Body of pancreas (tissue), 4 donors: ENCODE measurements at regions not wholly inside any gene's neighbourhood (a gene's known extent, or its start where the extent isn't known, plus 50 kb on each side); places are given as distances from the start of the nearest gene placed in this dataset.

Source experiments
- ATAC-seq: fragments of 150-250 bp; one replicate; pipeline ENCODE4 v1.9.1; 2016
- DNase-seq, 4 donors: peaks; one replicate each; pipeline ENCODE4 v3.0.0-alpha.2; 2019
- H3K27ac ChIP-seq, 4 donors: fragments of 200-600 bp; sonication (generic); 1 replicate in 3 of 4; 2 replicates in 1 of 4; pipeline versions ENCODE4 v1.5.1 to v1.6.1; 2016 to 2019; ENCODE audit warnings: mild to moderate bottlenecking in 1 of 4, mixed read lengths in 1 of 4, moderate library complexity in 1 of 4
- H3K27me3 ChIP-seq, 2 donors: fragments of 200-600 bp; sonication (generic); one replicate each; pipeline ENCODE4 v1.6.0; 2016; ENCODE audit warnings: mild to moderate bottlenecking in 1 of 2
- H3K36me3 ChIP-seq, 2 donors: fragments of 200-600 bp; sonication (generic); replicated peaks in 1 of 2; 2 replicates each; pipeline ENCODE4 v1.5.1; 2016; ENCODE audit warnings: low read depth in 2 of 2; ENCODE audit not compliant: insufficient read depth in 1 of 2
- H3K4me1 ChIP-seq: fragments of 200-600 bp; sonication (generic); one replicate; pipeline ENCODE4 v1.6.0; 2016
- H3K4me3 ChIP-seq, 2 donors: fragments of 200-600 bp; sonication (generic); 1 replicate in 1 of 2; 2 replicates in 1 of 2; pipeline ENCODE4 v1.5.1; 2016 to 2019
- H3K9me3 ChIP-seq, 3 donors: fragments of 200-600 bp; sonication (generic); 1 replicate in 2 of 3; 2 replicates in 1 of 3; pipeline ENCODE4 v1.5.1; 2016
- CTCF ChIP-seq, 7 experiments: fragments of 450-650 bp in 4 of 7; fragments of 200-600 bp in 3 of 7; sonication (generic) in 3 of 7; IDR thresholded peaks; one replicate each; pipeline ENCODE4 v1.5.1; 2016 to 2019; ENCODE audit warnings: antibody characterized with exemption in 7 of 7
- POLR2A ChIP-seq, 3 donors: fragments of 450-650 bp; IDR thresholded peaks; one replicate each; pipeline ENCODE4 v1.6.1; 2016; ENCODE audit warnings: antibody characterized with exemption in 3 of 3, mild to moderate bottlenecking in 2 of 3
- WGBS, 2 donors: methylation state at CpG; one replicate each; pipeline ENCODE4 v1.1.5; 2017; 5-methylcytosine and 5-hydroxymethylcytosine counted together
- intact Hi-C: fragments of 100-400 bp; cut with DNase I; formaldehyde crosslinking; loops from one replicate; pipeline ENCODE4 v1.15.1; 2023

GRCh38 chr15:70328679-70329115 is 231.0 kb upstream of the TLE3 start:
- WGBS, 2 donors = 58 to 59% methylated on average over 3 of the region's 3 CpGs
- DNase-seq (no peak), ATAC-seq (no peak)
- TF ChIP-seq CTCF (IDR thresholded peaks at IDR 0.05) (no peak), POLR2A (IDR thresholded peaks at IDR 0.05) (no peak)
- no peaks in the 10 kb centered on the region for H3K36me3 ChIP-seq
- H3K4me3 ChIP-seq = no peak overlapping the region
- no peak overlapping the region for H3K27ac ChIP-seq
- H3K4me1 ChIP-seq = no peaks in the 10 kb centered on the region
- H3K9me3 ChIP-seq = peaks cover 0 to under 1% (median 0%) of the 10 kb centered on the region in 3 donors
- no peaks in the 10 kb centered on the region for H3K27me3 ChIP-seq
- intact Hi-C loops = no loop called here

- no peaks in the 10 kb centered on the region for H3K9me3 ChIP-seq
- intact Hi-C loops = no loop called here
- WGBS, 2 donors = 67 to 71% methylated on average over 8 of the region's 8 CpGs
- H3K4me3 ChIP-seq = no peak overlapping the region
- no peaks in the 10 kb centered on the region for H3K36me3 ChIP-seq
- TF ChIP-seq POLR2A (IDR thresholded peaks at IDR 0.05) (no peak), CTCF (IDR thresholded peaks at IDR 0.05) (no peak)
- no peaks in the 10 kb centered on the region for H3K27me3 ChIP-seq
- DNase-seq (peak in 1 of 4 donors; percentile 40), ATAC-seq (peak; percentile 24)
- H3K4me1 ChIP-seq = no peaks in the 10 kb centered on the region
- H3K27ac ChIP-seq = peak overlapping the region in 1 of 4 donors; percentile 44
Observed at GRCh38 chr15:70327856-70328678, 230.3 kb upstream of the TLE3 start.

- DNase-seq = no peak
- 70 to 75% methylated on average over 3 of the region's 3 CpGs for WGBS, 2 donors
- no peak for ATAC-seq
- intact Hi-C loops = no loop called here
- Histone ChIP-seq H3K36me3 (no peaks in the 10 kb centered on the region), H3K27ac (peak overlapping the region in 1 of 4 donors; percentile 44), H3K4me1 (no peaks in the 10 kb centered on the region), H3K9me3 (no peaks in the 10 kb centered on the region), H3K27me3 (no peaks in the 10 kb centered on the region), H3K4me3 (no peak overlapping the region)
- no peak for TF ChIP-seq POLR2A (IDR thresholded peaks at IDR 0.05)
- TF ChIP-seq CTCF (IDR thresholded peaks at IDR 0.05) = no peak
Observed at GRCh38 chr15:70327328-70327855, 229.7 kb upstream of the TLE3 start.

- TF ChIP-seq POLR2A (IDR thresholded peaks at IDR 0.05) (no peak), CTCF (IDR thresholded peaks at IDR 0.05) (no peak)
- Histone ChIP-seq H3K27ac (no peak overlapping the region), H3K4me3 (no peak overlapping the region), H3K4me1 (peaks cover 3% of the 10 kb centered on the region), H3K27me3 (no peaks in the 10 kb centered on the region), H3K9me3 (no peaks in the 10 kb centered on the region), H3K36me3 (no peaks in the 10 kb centered on the region)
- no peak for ATAC-seq
- DNase-seq = no peak
- intact Hi-C loops = no loop called here
- WGBS, 2 donors = 69 to 75% methylated on average over 15 of the region's 15 CpGs
Observed at GRCh38 chr15:70324001-70324974, 226.6 kb upstream of the TLE3 start.
